Heart left ventricle (tissue), 13 donors: ENCODE measurements at regions not wholly inside any gene's neighbourhood (a gene's known extent, or its start where the extent isn't known, plus 50 kb on each side); places are given as distances from the start of the nearest gene placed in this dataset.

Source experiments
- CTCF ChIP-seq, 12 donors: fragments of 200-600 bp; sonication (generic) in 4 of 12; IDR thresholded peaks; one replicate each; pipeline versions ENCODE4 v1.5.0 to v1.8.0; 2018 to 2022; ENCODE audit warnings: antibody characterized with exemption in 12 of 12, mild to moderate bottlenecking in 5 of 12
- POLR2A ChIP-seq, 2 donors: fragments of 450-650 bp; IDR thresholded peaks; one replicate each; pipeline ENCODE4 v1.6.1; 2017; ENCODE audit warnings: antibody characterized with exemption in 2 of 2, mild to moderate bottlenecking in 2 of 2, moderate library complexity in 2 of 2
- donor health status: ischemic (EF 13 %, LVEDD 7.1; RV severe dilation, severe dysfunction).
- donor health status: DM: no; HTN: yes; CAD: no.
- donor health status: DM: no; HTN: no; CAD: no.
- donor health status: ischemic (EF 25% LVEDD 6.9; RV normal size, moderate dysfunction).
- donor health status: ischemic (EF 25% LVEDD 5.7; RV mildly dilated, moderate dysfunction).
- donor health status: ischemic (EF 35%, LVEDD 5.7; RV mildly dilated, moderate dysfunction).
- donor health status: nonischemic (EF 11% LVEDD 7.7; RV severe dilation, severe dysfunction).
- donor health status: DM: yes; HTN: yes; CAD: no.
- donor health status: PGD.
- donor health status: ischemic (EF 29% LVEDD 5.4; RV normal size, mild dysfunction).
- donor health status: nonischemic (EF 23%, LVEDD 6.1; RV moderate dilation, normal function).

- TF ChIP-seq CTCF (IDR thresholded peaks at IDR 0.05), result no peak
- TF ChIP-seq POLR2A (IDR thresholded peaks at IDR 0.05), result no peak
Observed at GRCh38 chr3:10581251-10581650, 75.9 kb upstream of the ATP2B2 start.
